HG03095 (cell line): ENCODE measurements at regions not wholly inside any gene's neighbourhood (a gene's known extent, or its start where the extent isn't known, plus 50 kb on each side); places are given as distances from the start of the nearest gene placed in this dataset.

Experiments
- ATAC-seq: cut with Tn5 transposase; IDR thresholded peaks from one replicate; pipeline ENCODE4 v1.9.1; 2021; ENCODE audit warnings: moderate library complexity; ENCODE audit not compliant: unreplicated experiment

GRCh38 chr17:73783382-73783766 lies 139.1 kb upstream of the SDK2 start:
- ATAC-seq, result no peak

- no peak for ATAC-seq
Observed at GRCh38 chr17:73783945-73784603, 139.8 kb upstream of the SDK2 start.

- no peak for ATAC-seq
Observed at GRCh38 chr17:73785496-73785895, 141.3 kb upstream of the SDK2 start.

- ATAC-seq, result no peak
Observed at GRCh38 chr17:73785958-73786743, 141.9 kb upstream of the SDK2 start.

GRCh38 chr17:73787076-73788059 lies 143.1 kb upstream of the SDK2 start:
- ATAC-seq, result no peak

GRCh38 chr17:73788111-73788510 lies 143.9 kb upstream of the SDK2 start:
- ATAC-seq, result no peak

- ATAC-seq, result no peak
Observed at GRCh38 chr17:73791121-73791520, 146.9 kb upstream of the SDK2 start.

GRCh38 chr17:73791631-73792030 lies 147.4 kb upstream of the SDK2 start:
- ATAC-seq, result no peak

GRCh38 chr17:73792994-73793393 lies 148.7 kb upstream of the SDK2 start:
- ATAC-seq, result no peak

- ATAC-seq, result no peak
Observed at GRCh38 chr17:73794336-73794735, 150.1 kb upstream of the SDK2 start.

GRCh38 chr17:73795730-73796129 lies 151.5 kb upstream of the SDK2 start:
- no peak for ATAC-seq

GRCh38 chr17:73797594-73798110 lies 153.4 kb upstream of the SDK2 start:
- no peak for ATAC-seq

GRCh38 chr17:73798111-73798748 lies 154.0 kb upstream of the SDK2 start:
- no peak for ATAC-seq

- no peak for ATAC-seq
Observed at GRCh38 chr17:73799096-73799495, 154.9 kb upstream of the SDK2 start.

GRCh38 chr17:73799781-73800627 lies 155.8 kb upstream of the SDK2 start:
- ATAC-seq, result no peak

GRCh38 chr17:73800893-73801292 lies 156.6 kb upstream of the SDK2 start:
- no peak for ATAC-seq

GRCh38 chr17:73801455-73802100 lies 157.3 kb upstream of the SDK2 start:
- no peak for ATAC-seq

GRCh38 chr17:73802314-73802713 lies 158.1 kb upstream of the SDK2 start:
- no peak for ATAC-seq

GRCh38 chr17:73802871-73803270 lies 158.6 kb upstream of the SDK2 start:
- no peak for ATAC-seq
